Keratinocyte (primary cell): ENCODE measurements at regions not wholly inside any gene's neighbourhood (a gene's known extent, or its start where the extent isn't known, plus 50 kb on each side); places are given as distances from the start of the nearest gene placed in this dataset.

ENCODE experiments used
- CTCF ChIP-seq, 3 experiments: IDR thresholded peaks in 1 of 3; conservative IDR thresholded peaks in 1 of 3; optimal IDR thresholded peaks in 1 of 3; 2 replicates in 2 of 3; 3 replicates in 1 of 3; pipeline versions ENCODE3 to v1.5.1; 2011; ENCODE audit warnings: low read length in 3 of 3, mild to moderate bottlenecking in 3 of 3, moderate library complexity in 2 of 3, control low read depth in 1 of 3, inconsistent platforms in 1 of 3; ENCODE audit not compliant: insufficient read depth in 2 of 3; ENCODE audit errors: extremely low read depth in 1 of 3
- EZH2 ChIP-seq: IDR thresholded peaks from one replicate; pipeline ENCODE4 v1.6.1; 2012; ENCODE audit warnings: inconsistent platforms, mild to moderate bottlenecking, low read length, moderate library complexity

DNA sequence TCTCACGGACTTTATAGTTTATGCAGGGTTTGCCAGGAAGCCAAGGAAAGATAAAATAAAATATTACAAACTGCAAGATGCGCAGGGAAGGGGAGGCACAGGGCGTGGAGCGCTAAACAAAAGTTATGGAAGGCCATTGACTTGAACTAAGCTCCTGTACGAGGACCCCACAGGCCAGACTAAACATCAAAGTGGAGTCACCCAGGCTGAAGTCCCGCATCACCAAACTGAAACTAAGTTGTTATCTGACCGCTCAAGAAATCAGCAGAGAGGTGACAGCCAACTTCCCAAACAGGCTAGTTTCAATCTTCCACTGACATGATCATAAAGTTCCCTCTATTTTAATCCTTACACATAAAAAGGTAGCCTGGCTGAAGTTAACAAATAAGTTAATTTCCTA is 90.5 kb upstream of the YWHAQ start:
- TF ChIP-seq CTCF (optimal IDR thresholded peaks at IDR 0.05 in 1 of 3, IDR thresholded peaks at IDR 0.05 in 1 of 3, conservative IDR thresholded peaks at IDR 0.05 in 1 of 3; ENCODE audit: extremely low read depth in 1 of 3, insufficient read depth in 2 of 3, low read length in 3 of 3): no peak
- no peak for TF ChIP-seq EZH2
